ENCODE measurements at regions not wholly inside any gene's neighbourhood (a gene's known extent, or its start where the extent isn't known, plus 50 kb on each side); places are given as distances from the start of the nearest gene placed in this dataset.

DNA sequence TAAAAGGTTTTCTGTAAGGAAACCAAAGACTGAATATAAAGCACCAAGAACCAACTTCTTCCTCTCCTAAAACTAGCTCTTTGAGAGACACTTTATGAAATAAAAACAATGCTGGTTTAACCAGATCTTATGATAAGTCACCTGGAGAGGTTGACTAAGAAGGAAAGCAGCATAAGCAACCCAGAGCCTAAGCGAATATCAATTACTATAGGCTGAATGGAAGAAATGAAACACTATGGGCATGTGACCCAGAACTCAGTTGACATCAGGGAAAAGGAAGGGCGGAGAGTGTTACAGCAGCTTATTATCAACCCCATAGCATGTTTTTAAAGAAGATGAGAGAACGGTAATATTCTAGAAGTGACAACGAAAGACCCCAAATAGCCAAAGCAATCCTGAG lies 94.1 kb upstream of the STMND1 start:
- no TSS peak for BruUV-seq (replicated peaks)
- peaks cover 3% of the 10 kb centered on the region for H3K4me1 ChIP-seq (ENCODE audit: control insufficient read depth, insufficient read depth, low read length)
- H3K4me3 ChIP-seq (ENCODE audit: insufficient read depth, low read depth, low read length), result no peak overlapping the region
- no peaks in the 10 kb centered on the region; the same call in 1 of the 2 replicates for H3K9me3 ChIP-seq (ENCODE audit: control insufficient read depth, insufficient read depth, low read length)
- no peak overlapping the region for H4K8ac ChIP-seq (ENCODE audit: low read depth in 2 of 2, low read length in 2 of 2)
- no peaks in the 10 kb centered on the region for H4K20me1 ChIP-seq (ENCODE audit: insufficient read depth, low read length)
- H2BK5ac ChIP-seq (ENCODE audit: low read depth, low read length, poor library complexity, severe bottlenecking), result no peak overlapping the region
- no peaks in the 10 kb centered on the region for H3K36me3 ChIP-seq (ENCODE audit: control insufficient read depth, insufficient read depth, low read length)
- H3K4me2 ChIP-seq (ENCODE audit: low read depth, low read length), result no peak overlapping the region
- no peak overlapping the region for H3K4ac ChIP-seq (ENCODE audit: low read depth, low read length)
- H4K5ac ChIP-seq (ENCODE audit: low read depth, low read length), result no peak overlapping the region
- DNase-seq (no peak), ATAC-seq (ENCODE audit: low read depth) (no peak)
- no peak overlapping the region for H3K23ac ChIP-seq (ENCODE audit: low read depth, low read length)
- no peak overlapping the region for H3K56ac ChIP-seq (ENCODE audit: extremely low read depth, insufficient read depth, low read length)
- H2BK20ac ChIP-seq (ENCODE audit: low read depth, low read length), result no peak overlapping the region
- in situ Hi-C loops (cut with MboI; ENCODE audit: low sequenced_read_pairs) (no loop called here), intact Hi-C loops (cut with micrococcal nuclease) (no loop called here), dilution Hi-C loops (cut with HindIII; ENCODE audit: low sequenced_read_pairs, unreplicated experiment) (no loop called here)
- CTCF ChIA-PET, result no interaction called here
- no peak overlapping the region for H2AK9ac ChIP-seq (replicated peaks; ENCODE audit: low read depth, low read length, poor library complexity)
- 0 out of 4 replicates have a peak, but pooled peaks cover 0 to under 1% of the 10 kb centered on the region in 2 experiments for H3K79me1 ChIP-seq (ENCODE audit: low read depth in 1 of 2, low read length in 2 of 2)
- H3K18ac ChIP-seq (ENCODE audit: low read depth, low read length), result no peak overlapping the region
- no peak overlapping the region for H3K27ac ChIP-seq (ENCODE audit: insufficient read depth, low read length)
- no CpG with 5 or more reads among the region's 4 CpGs for WGBS, 2 experiments (ENCODE audit: extremely low coverage in 2 of 2, insufficient read length in 1 of 2)
- no peaks in the 10 kb centered on the region for H3K27me3 ChIP-seq (ENCODE audit: control insufficient read depth, insufficient read depth, low read length)
- H2AFZ ChIP-seq (replicated peaks; ENCODE audit: low read length, poor library complexity), result no peak overlapping the region
- H4K91ac ChIP-seq (ENCODE audit: insufficient read depth, low read depth, low read length), result no peak overlapping the region
- no peak overlapping the region for H3K9ac ChIP-seq (ENCODE audit: low read depth, low read length)
- POLR2A ChIA-PET (ENCODE audit: unreplicated experiment), result no interaction called here
- peaks cover 5% of the 10 kb centered on the region; the same call in 1 of the 2 replicates for H3K9me1 ChIP-seq (ENCODE audit: insufficient read depth, low read length)
- no peak overlapping the region for H2BK120ac ChIP-seq (ENCODE audit: low read depth, low read length)
- TF ChIP-seq ELK1 (IDR thresholded peaks at IDR 0.05; ENCODE audit: borderline replicate concordance, low read depth, low read length), result no peak
- H2AK5ac ChIP-seq (ENCODE audit: low read depth, low read length), result no peak overlapping the region
- no peak overlapping the region for H3K14ac ChIP-seq (replicated peaks; ENCODE audit: low read depth, low read length)
- no peak overlapping the region for H2BK15ac ChIP-seq (ENCODE audit: low read depth, low read length)
